ENCODE measurements at regions not wholly inside any gene's neighbourhood (a gene's known extent, or its start where the extent isn't known, plus 50 kb on each side); places are given as distances from the start of the nearest gene placed in this dataset.
A peak's percentile ranks its signal among the peaks of the same experiment; 100 is the strongest.

- Histone ChIP-seq H3K9me2 (ENCODE audit: insufficient read depth, low read length) (no peaks in the 10 kb centered on the region), H3F3A (ENCODE audit: insufficient read depth, low read length, poor library complexity, severe bottlenecking) (no peaks in the 10 kb centered on the region), H2AFZ (ENCODE audit: low read depth, low read length) (no peak overlapping the region), H4K20me1 (ENCODE audit: insufficient read depth) (no peaks in the 10 kb centered on the region), H3K79me2 (replicated peaks; ENCODE audit: insufficient read depth, low read length) (no peaks in the 10 kb centered on the region), H3K27me3 (ENCODE audit: insufficient read depth, low read depth, low read length) (no peaks in the 10 kb centered on the region), H3K27ac (ENCODE audit: low read length) (no peak overlapping the region), H3K9me3 (ENCODE audit: low read length) (no peaks in the 10 kb centered on the region), H3K9ac (ENCODE audit: low read length) (no peak overlapping the region), H3K4me3 (ENCODE audit: low read length) (no peak overlapping the region), H3K36me3 (ENCODE audit: insufficient read depth, low read length) (no peaks in the 10 kb centered on the region), H3K4me2 (ENCODE audit: low read length) (no peak overlapping the region)
- TF ChIP-seq POLR2AphosphoS5 (IDR thresholded peaks at IDR 0.05) (peak; percentile 31), EZH2 (IDR thresholded peaks at IDR 0.05; ENCODE audit: borderline replicate concordance, insufficient read depth, low read length, poor library complexity, severe bottlenecking) (no peak), EP300 (conservative IDR thresholded peaks at IDR 0.05; ENCODE audit: poor library complexity, severe bottlenecking) (no peak), SMC3 (conservative IDR thresholded peaks at IDR 0.05; ENCODE audit: poor library complexity) (no peak), REST (IDR thresholded peaks at IDR 0.05; ENCODE audit: borderline replicate concordance) (peak; percentile 36)
Measured at GRCh38 chr12:126547905-126548304, 1482.7 kb downstream of the AACS start.

GRCh38 chr12:126551869-126552268 is 1486.6 kb downstream of the AACS start:
- TF ChIP-seq EZH2 (IDR thresholded peaks at IDR 0.05; ENCODE audit: borderline replicate concordance, insufficient read depth, low read length, poor library complexity, severe bottlenecking) (no peak), POLR2AphosphoS5 (IDR thresholded peaks at IDR 0.05) (no peak), RAD21 (conservative IDR thresholded peaks at IDR 0.05) (no peak), EP300 (conservative IDR thresholded peaks at IDR 0.05; ENCODE audit: poor library complexity, severe bottlenecking) (no peak), MXI1 (conservative IDR thresholded peaks at IDR 0.05; ENCODE audit: poor library complexity, severe bottlenecking) (no peak), REST (IDR thresholded peaks at IDR 0.05; ENCODE audit: borderline replicate concordance) (no peak), CTCF (IDR thresholded peaks at IDR 0.05; ENCODE audit: poor library complexity, severe bottlenecking) (no peak), TAF1 (IDR thresholded peaks at IDR 0.05; ENCODE audit: low read depth) (no peak), SMC3 (conservative IDR thresholded peaks at IDR 0.05; ENCODE audit: poor library complexity) (no peak)
- no peaks in the 10 kb centered on the region for H3K36me3 ChIP-seq (ENCODE audit: insufficient read depth, low read length)
- no peaks in the 10 kb centered on the region for H4K20me1 ChIP-seq (ENCODE audit: insufficient read depth)
- H3K4me2 ChIP-seq (ENCODE audit: low read length), result no peak overlapping the region
- H3K9me3 ChIP-seq (ENCODE audit: low read length), result no peaks in the 10 kb centered on the region
- H3K4me3 ChIP-seq (ENCODE audit: low read length), result no peak overlapping the region
- H3K27ac ChIP-seq (ENCODE audit: low read length), result no peak overlapping the region
- H3F3A ChIP-seq (ENCODE audit: insufficient read depth, low read length, poor library complexity, severe bottlenecking), result no peaks in the 10 kb centered on the region
- H3K79me2 ChIP-seq (replicated peaks; ENCODE audit: insufficient read depth, low read length), result no peaks in the 10 kb centered on the region
- no peaks in the 10 kb centered on the region for H3K27me3 ChIP-seq (ENCODE audit: insufficient read depth, low read depth, low read length)
- H3K9me2 ChIP-seq (ENCODE audit: insufficient read depth, low read length), result no peaks in the 10 kb centered on the region
- no peak overlapping the region for H2AFZ ChIP-seq (ENCODE audit: low read depth, low read length)
- H3K9ac ChIP-seq (ENCODE audit: low read length), result no peak overlapping the region
